Keratinocyte (primary cell): ENCODE measurements at regions not wholly inside any gene's neighbourhood (a gene's known extent, or its start where the extent isn't known, plus 50 kb on each side); places are given as distances from the start of the nearest gene placed in this dataset.

Experiments
- DNase-seq: peaks from one replicate; pipeline ENCODE4 v3.0.0-alpha.2; 2011; ENCODE audit warnings: low read depth, missing footprints, low spot score
- FAIRE-seq: peaks from 2 replicates; lab custom pipeline; 2011; peaks lifted over from hg19 to GRCh38; lab: Jason Lieb, UNC
- H2AFZ ChIP-seq: 2 replicates; pipeline ENCODE4 v1.6.0; 2012; ENCODE audit warnings: low read length, control low read depth, inconsistent platforms; ENCODE audit not compliant: control insufficient read depth
- H3K27ac ChIP-seq: 2 replicates; pipeline ENCODE4 v1.5.1; 2011; ENCODE audit warnings: low read length; ENCODE audit not compliant: control insufficient read depth, insufficient read depth
- H3K27me3 ChIP-seq: 3 replicates; pipeline ENCODE4 v1.6.0; 2011; ENCODE audit warnings: low read length; ENCODE audit not compliant: control insufficient read depth, insufficient read depth; ENCODE audit errors: extremely low read depth
- H3K36me3 ChIP-seq, 2 experiments: 2 replicates in 1 of 2; 3 replicates in 1 of 2; pipeline ENCODE4 v1.5.1; 2011; ENCODE audit warnings: low read length in 2 of 2, mild to moderate bottlenecking in 1 of 2; ENCODE audit not compliant: control insufficient read depth in 2 of 2, insufficient read depth in 2 of 2; ENCODE audit errors: extremely low read depth in 1 of 2
- H3K4me1 ChIP-seq: 3 replicates; pipeline ENCODE4 v1.5.1; 2011; ENCODE audit warnings: low read length; ENCODE audit not compliant: control insufficient read depth, insufficient read depth; ENCODE audit errors: extremely low read depth
- H3K4me2 ChIP-seq: 3 replicates; pipeline ENCODE4 v1.6.0; 2011; ENCODE audit warnings: low read depth, low read length; ENCODE audit not compliant: control insufficient read depth, insufficient read depth; ENCODE audit errors: extremely low read depth
- H3K4me3 ChIP-seq, 3 experiments: fragments of 200-600 bp in 1 of 3; sonication (generic) in 1 of 3; 2 replicates in 2 of 3; 3 replicates in 1 of 3; pipeline ENCODE4 v1.5.1; 2011 to 2016; ENCODE audit warnings: low read length in 3 of 3, mild to moderate bottlenecking in 3 of 3, control low read depth in 2 of 3, inconsistent platforms in 1 of 3, low read depth in 1 of 3, mixed read lengths in 1 of 3, mixed run types in 1 of 3, moderate library complexity in 1 of 3; ENCODE audit not compliant: control insufficient read depth in 2 of 3, insufficient read depth in 2 of 3; ENCODE audit errors: extremely low read depth in 1 of 3
- H3K79me2 ChIP-seq: 2 replicates; pipeline ENCODE4 v1.6.0; 2012; ENCODE audit warnings: low read length; ENCODE audit not compliant: control insufficient read depth, insufficient read depth
- H3K9ac ChIP-seq: 3 replicates; pipeline ENCODE4 v1.6.0; 2011; ENCODE audit warnings: low read length; ENCODE audit not compliant: control insufficient read depth, insufficient read depth; ENCODE audit errors: extremely low read depth
- H3K9me1 ChIP-seq: 3 replicates; pipeline ENCODE4 v1.6.0; 2011; ENCODE audit warnings: low read length; ENCODE audit not compliant: control insufficient read depth, insufficient read depth; ENCODE audit errors: extremely low read depth
- H3K9me3 ChIP-seq: 2 replicates; pipeline ENCODE4 v1.5.1; 2012; ENCODE audit warnings: low read depth, low read length; ENCODE audit not compliant: control insufficient read depth
- H4K20me1 ChIP-seq: 3 replicates; pipeline ENCODE4 v1.6.0; 2011; ENCODE audit warnings: low read length; ENCODE audit not compliant: control insufficient read depth, insufficient read depth; ENCODE audit errors: extremely low read depth
- CTCF ChIP-seq, 3 experiments: IDR thresholded peaks in 1 of 3; conservative IDR thresholded peaks in 1 of 3; optimal IDR thresholded peaks in 1 of 3; 2 replicates in 2 of 3; 3 replicates in 1 of 3; pipeline versions ENCODE3 to v1.5.1; 2011; ENCODE audit warnings: low read length in 3 of 3, mild to moderate bottlenecking in 3 of 3, moderate library complexity in 2 of 3, control low read depth in 1 of 3, inconsistent platforms in 1 of 3; ENCODE audit not compliant: insufficient read depth in 2 of 3; ENCODE audit errors: extremely low read depth in 1 of 3
- EZH2 ChIP-seq: IDR thresholded peaks from one replicate; pipeline ENCODE4 v1.6.1; 2012; ENCODE audit warnings: inconsistent platforms, mild to moderate bottlenecking, low read length, moderate library complexity
- dilution Hi-C: fragments of 300-500 bp; cut with MboI; formaldehyde crosslinking; loops from one replicate; pipeline ENCODE4 v1.7.0; 2020; ENCODE audit warnings: low sequenced_read_pairs; ENCODE audit not compliant: extremely low pct_ligation_motif_present

GRCh38 chr2:40786636-40787035, 334.7 kb upstream of the SLC8A1 start:
- DNase-seq (no peak), FAIRE-seq (no peak)
- Histone ChIP-seq H3K9me1 (no peaks in the 10 kb centered on the region), H3K36me3 (no peaks in the 10 kb centered on the region), H3K4me1 (no peaks in the 10 kb centered on the region), H3K4me2 (no peak overlapping the region), H3K9ac (no peak overlapping the region), H3K27me3 (no peaks in the 10 kb centered on the region), H3K79me2 (no peaks in the 10 kb centered on the region), H4K20me1 (no peaks in the 10 kb centered on the region), H3K9me3 (no peaks in the 10 kb centered on the region), H3K27ac (no peak overlapping the region), H3K4me3 (no peak overlapping the region), H2AFZ (no peak overlapping the region)
- TF ChIP-seq EZH2 (no peak), CTCF (optimal IDR thresholded peaks at IDR 0.05 in 1 of 3, IDR thresholded peaks at IDR 0.05 in 1 of 3, conservative IDR thresholded peaks at IDR 0.05 in 1 of 3; ENCODE audit: extremely low read depth in 1 of 3, insufficient read depth in 2 of 3, low read length in 3 of 3) (no peak)
- dilution Hi-C loops, result no loop called here

GRCh38 chr2:40797120-40797519, 345.2 kb upstream of the SLC8A1 start:
- dilution Hi-C loops, result no loop called here
- no peaks in the 10 kb centered on the region for H3K4me1 ChIP-seq
- H3K79me2 ChIP-seq, result no peaks in the 10 kb centered on the region
- TF ChIP-seq EZH2, result no peak
- no peak overlapping the region for H3K4me3 ChIP-seq
- FAIRE-seq (no peak), DNase-seq (no peak)
- no peaks in the 10 kb centered on the region for H3K9me3 ChIP-seq
- no peaks in the 10 kb centered on the region for H3K27me3 ChIP-seq
- no peak overlapping the region for H3K4me2 ChIP-seq
- H3K9me1 ChIP-seq, result no peaks in the 10 kb centered on the region
- no peaks in the 10 kb centered on the region for H4K20me1 ChIP-seq
- H3K27ac ChIP-seq, result no peak overlapping the region
- H3K36me3 ChIP-seq, result no peaks in the 10 kb centered on the region
- no peak overlapping the region for H2AFZ ChIP-seq
- no peak overlapping the region for H3K9ac ChIP-seq

- H2AFZ ChIP-seq, result no peak overlapping the region
- FAIRE-seq, result no peak
- H3K4me2 ChIP-seq, result no peak overlapping the region
- no peaks in the 10 kb centered on the region for H4K20me1 ChIP-seq
- H3K27me3 ChIP-seq, result no peaks in the 10 kb centered on the region
- H3K4me3 ChIP-seq, result no peak overlapping the region
- H3K9me3 ChIP-seq, result no peaks in the 10 kb centered on the region
- no peaks in the 10 kb centered on the region for H3K4me1 ChIP-seq
- no peaks in the 10 kb centered on the region for H3K79me2 ChIP-seq
- no peak overlapping the region for H3K9ac ChIP-seq
- dilution Hi-C loops, result no loop called here
- no peaks in the 10 kb centered on the region for H3K9me1 ChIP-seq
- no peak overlapping the region for H3K27ac ChIP-seq
- DNase-seq, result no peak
- TF ChIP-seq CTCF (optimal IDR thresholded peaks at IDR 0.05 in 1 of 3, IDR thresholded peaks at IDR 0.05 in 1 of 3, conservative IDR thresholded peaks at IDR 0.05 in 1 of 3; ENCODE audit: extremely low read depth in 1 of 3, insufficient read depth in 2 of 3, low read length in 3 of 3), result no peak
- TF ChIP-seq EZH2, result no peak
- H3K36me3 ChIP-seq, result no peaks in the 10 kb centered on the region
These were observed 352.0 kb upstream of the SLC8A1 start for GRCh38 chr2:40803900-40804299.
